HG02884 (cell line): ENCODE measurements at regions not wholly inside any gene's neighbourhood (a gene's known extent, or its start where the extent isn't known, plus 50 kb on each side); places are given as distances from the start of the nearest gene placed in this dataset.

Source experiments
- ATAC-seq: cut with Tn5 transposase; IDR thresholded peaks from one replicate; pipeline ENCODE4 v1.9.1; 2021; ENCODE audit warnings: mild to moderate bottlenecking, moderate library complexity; ENCODE audit not compliant: unreplicated experiment

GRCh38 chr5:28214292-28214691 is 1175.9 kb upstream of the CDH9 start:
- no peak for ATAC-seq

DNA sequence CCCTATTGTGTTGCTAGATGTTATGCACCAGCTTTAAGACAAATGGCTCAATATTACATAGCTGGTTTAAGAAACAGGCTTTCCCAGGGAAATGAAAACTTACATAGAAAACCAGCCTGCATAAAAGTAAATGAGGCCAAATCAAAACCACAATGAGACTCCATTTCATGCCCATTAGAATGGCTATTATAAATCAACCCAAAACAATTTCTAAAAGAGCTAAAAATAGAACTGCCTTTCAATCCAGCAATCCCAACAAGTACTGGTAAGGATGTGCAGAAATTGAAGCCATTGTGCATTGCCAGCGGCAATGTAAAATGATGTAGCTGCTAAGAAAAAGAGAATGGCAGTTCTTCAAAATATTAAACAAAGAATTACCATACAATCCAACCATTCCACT is 1170.0 kb upstream of the CDH9 start:
- no peak for ATAC-seq

DNA sequence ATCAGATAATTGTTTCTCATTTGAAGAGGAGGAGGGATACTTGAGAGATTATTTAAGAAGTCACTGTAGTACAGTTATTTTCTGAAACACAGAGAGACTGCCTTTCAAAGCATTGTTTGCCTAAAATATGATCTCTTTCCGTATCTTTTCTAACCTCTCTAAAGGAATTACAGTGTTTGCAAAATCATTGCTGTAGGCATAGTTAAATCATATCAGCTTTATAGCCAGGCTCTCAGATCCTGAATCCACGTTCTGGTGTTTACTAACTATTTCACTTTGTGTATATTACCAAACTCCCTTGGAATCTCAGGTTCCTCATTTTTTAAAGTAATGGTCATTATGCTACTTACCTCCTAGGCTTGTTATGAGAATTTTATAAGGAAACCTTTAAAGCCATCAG is 1151.6 kb upstream of the CDH9 start:
- no peak for ATAC-seq

DNA sequence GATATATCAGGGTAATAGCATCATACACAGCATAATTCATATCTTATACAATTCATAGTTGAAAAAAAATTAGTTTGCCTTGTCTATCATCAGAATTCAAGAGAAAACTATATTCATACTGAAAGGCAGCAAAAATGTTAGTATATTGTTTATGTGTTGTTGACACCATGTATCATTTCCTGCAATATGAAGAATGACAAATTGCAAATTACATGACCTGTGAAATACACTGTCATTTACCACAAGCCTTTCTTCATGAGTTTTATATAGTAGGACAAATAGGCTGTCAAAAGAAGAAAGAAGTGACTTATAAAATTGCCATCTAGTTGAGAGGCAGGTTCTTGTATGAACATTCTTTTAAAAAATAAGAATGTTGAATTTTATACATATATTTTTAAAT is 1136.3 kb upstream of the CDH9 start:
- no peak for ATAC-seq

DNA sequence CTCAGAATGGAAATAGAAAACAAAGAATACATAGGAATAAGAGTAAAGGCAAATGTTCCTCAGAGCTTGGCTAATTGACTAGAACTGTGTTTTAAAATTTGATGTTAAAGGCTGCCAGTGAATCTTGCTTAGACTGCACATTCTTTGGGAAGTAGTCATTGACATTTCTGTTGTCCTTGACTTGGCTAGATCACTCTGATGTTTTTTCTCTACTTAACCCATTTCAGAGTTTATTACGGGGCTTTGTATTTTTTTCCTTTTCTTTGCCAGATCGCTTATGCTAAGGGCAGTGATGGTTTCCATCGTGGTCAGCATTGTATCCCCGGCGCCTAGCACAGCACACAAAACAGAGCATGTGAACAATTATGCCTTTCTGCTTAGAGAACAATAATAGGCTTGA is 1126.7 kb upstream of the CDH9 start:
- no peak for ATAC-seq

GRCh38 chr5:28164568-28164967 is 1126.2 kb upstream of the CDH9 start:
- ATAC-seq = no peak

DNA sequence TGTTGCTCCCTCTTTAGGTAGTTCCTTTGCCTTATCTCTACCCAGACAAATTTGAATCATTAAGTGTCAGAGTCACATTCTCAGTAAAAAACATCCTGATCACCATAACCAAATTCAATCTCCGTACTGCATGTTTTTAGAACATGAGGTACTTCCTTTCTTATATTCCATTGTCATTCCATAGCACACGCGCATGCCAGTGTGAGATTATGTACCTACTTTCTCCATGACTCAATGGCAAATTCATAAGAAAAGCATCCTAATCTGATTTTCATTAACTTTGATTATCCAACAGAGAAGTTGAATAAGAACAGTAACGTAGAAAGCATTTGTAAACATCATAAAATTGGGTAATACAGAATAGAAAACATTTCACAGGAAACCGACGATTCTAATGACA is 1118.6 kb upstream of the CDH9 start:
- no peak for ATAC-seq

- no peak for ATAC-seq
These were observed 1105.1 kb upstream of the CDH9 start for GRCh38 chr5:28143519-28143918.

DNA sequence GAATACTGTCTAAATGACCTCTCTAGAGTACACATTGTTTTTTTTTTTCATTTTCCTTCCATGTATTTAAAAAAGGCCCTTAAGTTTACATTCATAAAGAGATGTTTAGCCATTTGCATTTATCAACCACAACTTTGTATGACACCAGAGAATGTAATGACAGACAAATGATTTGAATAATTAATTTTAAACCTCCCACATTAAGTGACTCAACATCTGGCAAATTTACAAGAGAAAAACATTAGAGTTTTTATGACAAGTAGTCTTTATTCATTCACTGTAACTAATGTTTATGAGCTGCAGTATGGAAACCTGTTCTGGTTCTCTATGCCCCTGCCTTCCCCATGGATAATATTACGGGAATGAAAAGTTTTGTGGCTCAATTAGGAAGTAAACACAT is 1093.8 kb upstream of the CDH9 start:
- no peak for ATAC-seq

GRCh38 chr5:28117691-28118090 is 1079.3 kb upstream of the CDH9 start:
- ATAC-seq = no peak

DNA sequence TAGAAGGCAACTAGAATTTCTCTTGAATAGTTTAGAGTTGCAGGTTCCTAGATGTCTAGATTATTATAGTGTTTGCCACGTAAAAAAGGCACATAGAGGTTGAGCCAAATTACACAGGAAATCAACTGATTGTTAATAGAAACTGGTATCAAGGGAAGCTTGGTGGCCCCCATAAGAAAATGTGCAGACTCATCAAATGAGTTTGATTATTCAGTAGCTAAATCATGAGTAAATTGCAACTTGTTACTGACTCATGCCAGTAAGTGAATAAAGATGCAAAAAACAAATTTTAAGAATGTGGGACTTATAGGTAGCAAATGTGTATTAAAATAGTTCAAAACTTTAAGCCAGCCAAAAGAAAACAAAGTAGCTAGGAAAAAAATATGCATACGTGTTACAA is 1078.9 kb upstream of the CDH9 start:
- ATAC-seq = no peak

DNA sequence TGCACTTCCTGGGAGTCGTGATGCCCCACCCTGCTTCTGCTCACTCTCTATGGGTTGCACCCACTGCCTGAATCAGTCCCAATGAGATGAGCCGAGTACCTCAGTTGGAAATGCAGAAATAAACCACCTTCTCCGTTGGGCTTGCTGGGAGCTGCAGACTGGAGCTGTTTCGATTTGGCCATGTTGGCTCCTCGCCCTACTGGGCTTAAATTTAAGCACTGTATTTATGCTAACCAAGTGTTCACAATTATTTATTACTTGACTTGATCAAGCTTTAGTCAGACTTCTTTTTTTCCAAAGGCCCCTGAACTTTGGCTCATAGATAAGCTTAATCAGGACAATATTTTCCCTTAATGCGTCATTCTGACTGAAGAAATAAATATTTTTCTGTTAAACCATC is 1072.4 kb upstream of the CDH9 start:
- ATAC-seq = no peak

DNA sequence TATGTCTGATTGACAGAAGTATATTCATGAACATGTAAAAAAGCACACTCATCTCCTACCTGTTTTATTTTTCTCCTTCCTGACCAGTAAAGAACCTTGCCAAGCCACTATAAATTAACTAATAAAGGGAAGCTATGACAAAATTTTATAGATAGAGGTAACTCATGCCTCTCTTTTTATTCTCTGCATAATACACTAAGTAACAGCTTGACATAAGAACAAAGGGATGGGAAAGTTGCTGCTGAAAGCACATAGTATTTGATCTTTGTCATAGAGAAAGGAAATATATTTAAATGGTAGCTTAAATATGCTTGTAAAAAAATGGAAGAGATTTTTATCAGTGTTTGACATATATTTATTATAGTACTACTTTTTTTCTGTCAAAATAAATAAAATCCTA is 1065.7 kb upstream of the CDH9 start:
- ATAC-seq = no peak

DNA sequence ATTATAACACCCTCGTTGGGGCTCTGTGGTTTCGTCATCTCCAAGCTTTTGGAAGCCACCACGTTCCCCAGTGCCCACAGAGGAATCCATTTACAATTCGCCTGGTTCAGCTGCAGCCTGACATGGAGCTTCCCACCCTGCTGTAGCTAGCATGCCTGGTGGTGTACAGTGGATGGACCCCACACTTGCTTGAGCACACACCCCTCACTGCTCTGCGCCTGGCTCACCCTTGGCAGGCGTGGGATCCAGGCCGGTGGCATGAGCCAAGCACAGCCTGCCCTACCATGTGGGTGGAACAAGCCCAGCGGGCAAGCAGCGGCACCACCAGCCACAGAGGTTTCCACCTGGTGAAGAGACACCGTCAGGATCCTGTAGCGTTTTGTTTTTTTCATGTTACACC is 1045.7 kb upstream of the CDH9 start:
- no peak for ATAC-seq

- ATAC-seq = no peak
These were observed 1044.2 kb upstream of the CDH9 start for GRCh38 chr5:28082610-28083009.

GRCh38 chr5:28077291-28078240 is 1039.2 kb upstream of the CDH9 start:
- no peak for ATAC-seq

- ATAC-seq = no peak
These were observed 1028.5 kb upstream of the CDH9 start for GRCh38 chr5:28066856-28067255.

- ATAC-seq = no peak
These were observed 1027.3 kb upstream of the CDH9 start for GRCh38 chr5:28065656-28066055.

GRCh38 chr5:28046596-28046995 is 1008.2 kb upstream of the CDH9 start:
- no peak for ATAC-seq

DNA sequence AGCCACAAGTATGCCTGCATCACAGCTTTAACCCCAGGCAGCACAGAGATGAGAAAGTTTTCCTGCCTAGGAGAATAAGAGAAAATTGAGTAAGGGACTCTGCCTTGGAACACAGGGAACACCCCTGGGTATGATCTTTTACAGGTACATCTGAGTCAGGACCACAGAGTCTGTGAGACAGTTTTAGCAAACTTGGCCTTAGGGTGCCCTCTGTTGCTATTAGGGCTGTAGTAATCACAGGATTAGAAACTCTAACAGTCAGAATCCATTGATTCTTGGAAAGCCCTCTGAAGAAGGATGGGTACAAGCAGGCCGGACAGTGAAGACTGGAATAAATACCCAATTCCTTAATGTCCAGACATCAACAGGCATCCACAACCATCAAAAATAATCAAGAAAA is 989.5 kb upstream of the CDH9 start:
- ATAC-seq = no peak

- no peak for ATAC-seq
These were observed 978.8 kb upstream of the CDH9 start for GRCh38 chr5:28017178-28017577.

DNA sequence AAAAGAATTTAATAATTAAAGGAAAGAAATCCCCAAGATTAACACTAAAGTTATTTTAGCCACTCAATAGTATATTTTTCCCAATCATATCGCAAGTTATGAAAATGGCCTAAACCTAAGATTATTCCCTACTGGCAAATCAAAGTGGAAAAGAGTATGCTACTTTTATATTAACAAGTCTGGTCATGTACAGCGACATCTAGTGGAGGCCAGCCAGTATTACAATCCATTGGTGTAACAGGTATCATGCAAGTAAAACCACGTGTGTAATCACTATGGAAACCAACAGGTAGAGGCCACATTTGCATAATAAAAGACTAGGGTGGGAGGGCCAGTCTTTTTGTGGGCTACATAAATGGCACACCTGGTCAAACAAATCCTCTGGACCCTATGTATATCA is 976.4 kb upstream of the CDH9 start:
- ATAC-seq = no peak

DNA sequence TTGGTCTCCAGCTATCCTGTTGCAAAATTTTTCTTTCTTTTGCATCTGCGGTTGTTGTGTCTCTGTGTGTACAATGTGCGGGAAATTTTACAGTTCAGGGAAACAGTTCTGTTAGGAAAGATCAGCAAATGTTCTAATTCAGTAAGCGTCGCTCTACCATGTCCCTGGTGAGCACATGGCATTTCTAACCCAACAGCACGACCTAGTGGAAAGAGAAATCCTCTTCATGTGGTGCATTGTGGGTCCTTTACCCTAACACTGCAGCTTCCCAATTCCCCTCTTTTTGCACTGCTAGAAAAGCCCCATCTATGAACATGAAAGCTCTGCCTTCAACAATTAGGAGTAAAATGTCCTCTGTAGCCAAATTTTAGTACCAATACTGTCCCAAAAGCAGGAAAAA is 974.2 kb upstream of the CDH9 start:
- ATAC-seq = no peak
